Ovary (tissue), 7 donors: ENCODE measurements at regions not wholly inside any gene's neighbourhood (a gene's known extent, or its start where the extent isn't known, plus 50 kb on each side); places are given as distances from the start of the nearest gene placed in this dataset.

Experiments
- DNase-seq, 5 donors: peaks; one replicate each; pipeline ENCODE4 v3.0.0-alpha.2; 2019 to 2020
- H3K27ac ChIP-seq, 2 donors: fragments of 200-600 bp; one replicate each; pipeline versions ENCODE4 v1.5.1 to v1.8.0; 2019 to 2022
- H3K27me3 ChIP-seq: fragments of 200-600 bp; one replicate; pipeline ENCODE4 v1.8.0; 2022
- H3K36me3 ChIP-seq: fragments of 200-600 bp; sonication (generic); one replicate; pipeline ENCODE4 v1.5.1; 2019
- H3K4me1 ChIP-seq: one replicate; pipeline ENCODE4 v1.8.1; 2013; ENCODE audit warnings: mild to moderate bottlenecking, moderate library complexity; ENCODE audit not compliant: insufficient read depth
- H3K4me3 ChIP-seq: fragments of 200-600 bp; sonication (generic); one replicate; pipeline ENCODE4 v1.5.1; 2017
- H3K9me3 ChIP-seq, 2 donors: fragments of 200-600 bp in 1 of 2; sonication (generic) in 1 of 2; one replicate each; pipeline versions ENCODE4 v1.5.1 to v1.8.1; 2013 to 2019; ENCODE audit warnings: mild to moderate bottlenecking in 1 of 2, moderate library complexity in 1 of 2
- CTCF ChIP-seq, 3 donors: fragments of 450-650 bp in 2 of 3; fragments of 200-600 bp in 1 of 3; IDR thresholded peaks; one replicate each; pipeline versions ENCODE4 v1.5.1 to v1.8.0; 2016 to 2022; ENCODE audit warnings: antibody characterized with exemption in 3 of 3, mild to moderate bottlenecking in 1 of 3
- EP300 ChIP-seq: sonication (generic); formaldehyde crosslinking; IDR thresholded peaks from one replicate; pipeline ENCODE4 v1.6.1; 2017; ENCODE audit warnings: antibody characterized with exemption
- POLR2A ChIP-seq: fragments of 450-650 bp; IDR thresholded peaks from one replicate; pipeline ENCODE4 v1.6.1; 2017; ENCODE audit warnings: antibody characterized with exemption, mild to moderate bottlenecking, moderate library complexity
- WGBS, 3 donors: extraction: QIAGEN DNeasy Blood & Tissue Kit in 1 of 3; methylation state at CpG; one replicate each; pipeline versions ENCODE4 v1.1.5 to v1.1.7; 2013 to 2017; 5-methylcytosine and 5-hydroxymethylcytosine counted together
- intact Hi-C, 4 donors: fragments of 100-400 bp; cut with DNase I; formaldehyde crosslinking; loops; one replicate each; pipeline versions ENCODE4 v1.11.0 to v1.15.1; 2022 to 2023
- donor health status: DM: no; HTN: no; CAD: no; lungs with moderate emphysema.
- donor health status: DM: no; HTN: no; CAD: no.
- donor health status: Bipolar disorder and iron deficiency.
- donor health status: DM: no; HTN: no; CAD: no.
- donor health status: DM: yes; HTN: yes; CAD: no.

DNA sequence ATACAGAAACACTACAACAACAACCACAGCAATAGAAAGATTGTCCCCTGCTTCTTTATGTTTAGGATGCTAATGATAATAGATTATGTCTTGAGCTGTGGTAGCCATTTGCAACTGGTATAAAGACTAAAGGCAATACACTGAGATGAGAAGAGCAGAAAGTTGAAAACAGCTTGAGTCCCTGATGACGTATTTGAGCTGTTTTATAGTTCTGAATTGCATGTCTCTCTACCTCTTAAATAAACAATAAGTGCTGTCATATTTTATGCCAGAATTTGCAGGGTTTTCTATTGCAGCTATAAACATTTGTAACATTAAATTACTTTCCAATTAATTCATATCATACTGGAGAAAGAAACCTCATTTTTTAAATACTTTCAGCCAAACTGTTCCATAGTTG lies 1242.0 kb downstream of the LRFN5 start:
- WGBS, 3 donors = 35 to 53% (median 35%) methylated on average over 1 of the region's 1 CpG
- no peaks in the 10 kb centered on the region for H3K9me3 ChIP-seq
- intact Hi-C loops = no loop called here

DNA sequence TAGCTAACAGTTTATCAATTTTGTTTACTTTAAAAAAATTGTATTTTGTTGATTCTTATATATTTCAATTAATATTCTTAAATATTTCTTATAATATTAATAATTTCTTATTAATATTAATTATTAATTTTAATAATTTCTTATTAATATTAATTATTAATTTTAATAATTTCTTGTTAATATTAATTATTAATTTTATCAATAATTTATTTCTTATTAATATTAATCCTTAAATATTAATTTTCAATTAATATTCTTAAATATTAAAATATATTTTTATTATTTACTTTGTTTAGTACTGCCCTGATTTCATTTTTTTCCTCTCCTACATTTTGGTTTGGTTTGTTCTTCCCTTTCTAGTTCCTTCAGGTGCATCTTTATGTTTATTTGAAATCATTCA lies 1208.1 kb downstream of the LRFN5 start:
- Histone ChIP-seq H3K4me1 (no peaks in the 10 kb centered on the region), H3K27ac (no peak overlapping the region), H3K9me3 (no peaks in the 10 kb centered on the region), H3K36me3 (no peaks in the 10 kb centered on the region), H3K27me3 (no peaks in the 10 kb centered on the region), H3K4me3 (no peak overlapping the region)
- DNase-seq = no peak
- intact Hi-C loops = no loop called here
- TF ChIP-seq CTCF (IDR thresholded peaks at IDR 0.05) = no peak
- TF ChIP-seq EP300 = no peak
- TF ChIP-seq POLR2A = no peak

More for the DNA sequence above, 1242.0 kb downstream of the LRFN5 start:
- Histone ChIP-seq H3K27me3 (no peaks in the 10 kb centered on the region), H3K4me3 (no peak overlapping the region), H3K4me1 (no peaks in the 10 kb centered on the region), H3K36me3 (no peaks in the 10 kb centered on the region), H3K27ac (no peak overlapping the region)
- DNase-seq = no peak
- TF ChIP-seq POLR2A (no peak), EP300 (no peak), CTCF (IDR thresholded peaks at IDR 0.05) (no peak)

DNA sequence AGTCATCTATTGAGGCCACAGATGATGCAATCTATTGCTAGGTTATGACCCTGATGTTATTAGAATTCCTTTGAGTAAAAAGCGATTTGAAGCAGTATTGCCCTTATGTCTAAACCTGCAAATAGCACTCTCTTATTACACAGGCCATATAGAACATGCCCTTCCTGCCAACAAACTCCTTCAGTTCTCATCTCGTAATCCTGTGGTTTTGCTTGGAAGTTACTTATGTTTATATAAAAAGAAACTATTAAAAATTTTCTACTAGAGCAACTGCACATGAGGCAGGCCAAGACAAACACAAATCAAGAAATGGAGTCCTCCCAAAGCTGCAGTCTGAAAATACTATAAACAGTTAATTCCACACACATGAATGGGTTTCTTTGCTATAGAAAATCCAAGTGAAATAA lies 1200.2 kb downstream of the LRFN5 start:
- Histone ChIP-seq H3K4me3 (no peak overlapping the region), H3K9me3 (no peaks in the 10 kb centered on the region), H3K27me3 (no peaks in the 10 kb centered on the region), H3K36me3 (no peaks in the 10 kb centered on the region), H3K27ac (no peak overlapping the region), H3K4me1 (no peaks in the 10 kb centered on the region)
- intact Hi-C loops = no loop called here
- 14 to 39% (median 21%) methylated on average over 2 of the region's 2 CpGs for WGBS, 3 donors
- no peak for DNase-seq
- TF ChIP-seq EP300 = no peak
- TF ChIP-seq POLR2A = no peak
- no peak for TF ChIP-seq CTCF (IDR thresholded peaks at IDR 0.05)

DNA sequence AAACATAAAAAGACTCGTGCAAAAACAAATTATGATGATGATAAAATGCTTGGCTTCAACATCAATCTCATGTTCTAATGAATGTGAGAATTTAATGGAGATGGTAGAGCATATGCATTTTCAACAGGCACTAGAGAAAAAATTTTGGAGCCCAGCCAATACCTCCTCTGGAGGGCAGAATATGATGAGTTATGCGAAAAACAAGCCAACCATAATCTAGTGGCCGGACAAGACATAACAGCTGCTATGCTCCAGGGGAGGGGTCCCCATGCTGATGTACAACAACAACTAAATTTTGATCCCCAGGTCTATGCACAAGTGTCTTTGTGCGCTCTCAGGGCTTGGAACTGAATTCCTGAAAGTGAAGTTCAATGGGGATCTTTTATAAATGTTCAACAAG lies 1197.5 kb downstream of the LRFN5 start:
- no peaks in the 10 kb centered on the region for H3K27me3 ChIP-seq
- no peaks in the 10 kb centered on the region for H3K4me1 ChIP-seq
- H3K27ac ChIP-seq = no peak overlapping the region
- H3K4me3 ChIP-seq = no peak overlapping the region
- no peaks in the 10 kb centered on the region for H3K9me3 ChIP-seq
- no peaks in the 10 kb centered on the region for H3K36me3 ChIP-seq
- DNase-seq = no peak
- WGBS, 3 donors = 66 to 77% (median 70%) methylated on average over 4 of the region's 4 CpGs
- intact Hi-C loops = no loop called here
- TF ChIP-seq CTCF (IDR thresholded peaks at IDR 0.05) (no peak), POLR2A (no peak), EP300 (no peak)

DNA sequence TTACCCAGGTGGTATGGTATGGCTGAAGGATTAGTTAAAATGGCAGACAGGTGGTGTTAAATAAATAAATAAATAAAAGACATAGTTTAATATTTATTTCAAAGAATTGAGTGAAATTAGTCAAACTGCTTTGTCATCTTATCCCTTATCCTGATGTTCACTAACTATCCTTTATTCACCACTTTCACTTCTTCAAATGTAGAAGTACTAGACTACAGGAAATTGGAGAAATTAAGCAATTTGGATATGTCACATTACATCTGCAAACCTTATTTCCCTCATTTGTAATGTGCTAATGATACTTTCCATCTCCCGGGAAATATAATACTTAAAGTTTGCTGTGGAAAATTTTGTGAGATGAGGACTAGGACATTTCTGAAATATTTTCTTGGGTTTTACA lies 1195.7 kb downstream of the LRFN5 start:
- Histone ChIP-seq H3K27ac (no peak overlapping the region), H3K27me3 (no peaks in the 10 kb centered on the region), H3K4me3 (no peak overlapping the region), H3K4me1 (no peaks in the 10 kb centered on the region), H3K9me3 (no peaks in the 10 kb centered on the region), H3K36me3 (no peaks in the 10 kb centered on the region)
- intact Hi-C loops = no loop called here
- no peak for DNase-seq
- 91 to 96% (median 94%) methylated on average over 1 of the region's 1 CpG for WGBS, 3 donors
- TF ChIP-seq POLR2A (no peak), CTCF (IDR thresholded peaks at IDR 0.05) (no peak), EP300 (no peak)
